ENCODE measurements at regions not wholly inside any gene's neighbourhood (a gene's known extent, or its start where the extent isn't known, plus 50 kb on each side); places are given as distances from the start of the nearest gene placed in this dataset.

- DNase-seq (no peak), ATAC-seq (ENCODE audit: low read depth) (no peak)
- no peak overlapping the region for H3K14ac ChIP-seq (replicated peaks; ENCODE audit: low read depth, low read length)
- CTCF ChIA-PET: interaction anchor here (0.6 kb wide), 1 partner anchor 210 kb away, joined by 3 read pairs; no protein-coding TSS in a partner anchor
- no peaks in the 10 kb centered on the region for H3K27me3 ChIP-seq (ENCODE audit: control insufficient read depth, insufficient read depth, low read length)
- no peak overlapping the region for H2AFZ ChIP-seq (replicated peaks; ENCODE audit: low read length, poor library complexity)
- H3K56ac ChIP-seq (ENCODE audit: extremely low read depth, insufficient read depth, low read length): no peak overlapping the region
- H2BK120ac ChIP-seq (ENCODE audit: low read depth, low read length): no peak overlapping the region
- TF ChIP-seq POLR2A (IDR thresholded peaks at IDR 0.05; ENCODE audit: low read depth, low read length) (no peak), CHD1 (IDR thresholded peaks at IDR 0.05; ENCODE audit: low read depth, low read length) (no peak), SMC3 (IDR thresholded peaks at IDR 0.05; ENCODE audit: low read depth, low read length) (no peak), RFX5 (IDR thresholded peaks at IDR 0.05; ENCODE audit: low read depth, low read length) (no peak), MAZ (IDR thresholded peaks at IDR 0.05; ENCODE audit: borderline replicate concordance, low read depth, low read length) (no peak), NFE2L2 (IDR thresholded peaks at IDR 0.05; ENCODE audit: low read depth, low read length) (no peak), BHLHE40 (IDR thresholded peaks at IDR 0.05; ENCODE audit: low read depth, low read length) (no peak), RCOR1 (IDR thresholded peaks at IDR 0.05; ENCODE audit: insufficient replicate concordance, low read length) (no peak), MAFK (IDR thresholded peaks at IDR 0.05; ENCODE audit: low read depth, low read length) (no peak), MXI1 (IDR thresholded peaks at IDR 0.05; ENCODE audit: borderline replicate concordance, low read depth, low read length) (no peak), FOS (IDR thresholded peaks at IDR 0.05; ENCODE audit: low read depth, low read length) (no peak)
- TF ChIP-seq, protein P1, sequence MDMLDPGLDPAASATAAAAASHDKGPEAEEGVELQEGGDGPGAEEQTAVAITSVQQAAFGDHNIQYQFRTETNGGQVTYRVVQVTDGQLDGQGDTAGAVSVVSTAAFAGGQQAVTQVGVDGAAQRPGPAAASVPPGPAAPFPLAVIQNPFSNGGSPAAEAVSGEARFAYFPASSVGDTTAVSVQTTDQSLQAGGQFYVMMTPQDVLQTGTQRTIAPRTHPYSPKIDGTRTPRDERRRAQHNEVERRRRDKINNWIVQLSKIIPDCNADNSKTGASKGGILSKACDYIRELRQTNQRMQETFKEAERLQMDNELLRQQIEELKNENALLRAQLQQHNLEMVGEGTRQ (IDR thresholded peaks at IDR 0.05; ENCODE audit: low read depth, low read length): no peak
- TF ChIP-seq, protein P2, sequence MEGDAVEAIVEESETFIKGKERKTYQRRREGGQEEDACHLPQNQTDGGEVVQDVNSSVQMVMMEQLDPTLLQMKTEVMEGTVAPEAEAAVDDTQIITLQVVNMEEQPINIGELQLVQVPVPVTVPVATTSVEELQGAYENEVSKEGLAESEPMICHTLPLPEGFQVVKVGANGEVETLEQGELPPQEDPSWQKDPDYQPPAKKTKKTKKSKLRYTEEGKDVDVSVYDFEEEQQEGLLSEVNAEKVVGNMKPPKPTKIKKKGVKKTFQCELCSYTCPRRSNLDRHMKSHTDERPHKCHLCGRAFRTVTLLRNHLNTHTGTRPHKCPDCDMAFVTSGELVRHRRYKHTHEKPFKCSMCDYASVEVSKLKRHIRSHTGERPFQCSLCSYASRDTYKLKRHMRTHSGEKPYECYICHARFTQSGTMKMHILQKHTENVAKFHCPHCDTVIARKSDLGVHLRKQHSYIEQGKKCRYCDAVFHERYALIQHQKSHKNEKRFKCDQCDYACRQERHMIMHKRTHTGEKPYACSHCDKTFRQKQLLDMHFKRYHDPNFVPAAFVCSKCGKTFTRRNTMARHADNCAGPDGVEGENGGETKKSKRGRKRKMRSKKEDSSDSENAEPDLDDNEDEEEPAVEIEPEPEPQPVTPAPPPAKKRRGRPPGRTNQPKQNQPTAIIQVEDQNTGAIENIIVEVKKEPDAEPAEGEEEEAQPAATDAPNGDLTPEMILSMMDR (conservative IDR thresholded peaks at IDR 0.05; ENCODE audit: low read depth, low read length): no peak
- no peak overlapping the region for H4K5ac ChIP-seq (ENCODE audit: low read depth, low read length)
- H3K23ac ChIP-seq (ENCODE audit: low read depth, low read length): no peak overlapping the region
- no TSS peak for BruUV-seq (replicated peaks)
- no peak overlapping the region for H2AK5ac ChIP-seq (ENCODE audit: low read depth, low read length)
- POLR2A ChIA-PET (ENCODE audit: unreplicated experiment): no interaction called here
- no peaks in the 10 kb centered on the region for H4K20me1 ChIP-seq (ENCODE audit: insufficient read depth, low read length)
- no peak overlapping the region for H3K4me2 ChIP-seq (ENCODE audit: low read depth, low read length)
- H3K4me3 ChIP-seq (ENCODE audit: insufficient read depth, low read depth, low read length): no peak overlapping the region
- in situ Hi-C loops (cut with MboI; ENCODE audit: low sequenced_read_pairs) (no loop called here), dilution Hi-C loops (cut with HindIII; ENCODE audit: low sequenced_read_pairs, unreplicated experiment) (no loop called here), intact Hi-C loops (cut with micrococcal nuclease) (no loop called here)
- H3K4ac ChIP-seq (ENCODE audit: low read depth, low read length): no peak overlapping the region
- 0 out of 2 replicates have a peak, but pooled peaks cover 4% of the 10 kb centered on the region for H3K9me1 ChIP-seq (ENCODE audit: insufficient read depth, low read length)
- H4K8ac ChIP-seq (ENCODE audit: low read depth in 2 of 2, low read length in 2 of 2): no peak overlapping the region
- WGBS, 2 experiments (ENCODE audit: extremely low coverage in 2 of 2, insufficient read length in 1 of 2): 84% methylated on average over 5 of the region's 10 CpGs; no CpG with 5 or more reads in 1 of the 2 experiments
- H2BK15ac ChIP-seq (ENCODE audit: low read depth, low read length): no peak overlapping the region
- H3K9ac ChIP-seq (ENCODE audit: low read depth, low read length): no peak overlapping the region
- no peak overlapping the region for H4K91ac ChIP-seq (ENCODE audit: insufficient read depth, low read depth, low read length)
- no peak overlapping the region for H3K27ac ChIP-seq (ENCODE audit: insufficient read depth, low read length)
- H3K4me1 ChIP-seq (ENCODE audit: control insufficient read depth, insufficient read depth, low read length): no peaks in the 10 kb centered on the region; the same call in 1 of the 2 replicates
- H2AK9ac ChIP-seq (replicated peaks; ENCODE audit: low read depth, low read length, poor library complexity): no peak overlapping the region
- H2BK5ac ChIP-seq (ENCODE audit: low read depth, low read length, poor library complexity, severe bottlenecking): no peak overlapping the region
- H2BK20ac ChIP-seq (ENCODE audit: low read depth, low read length): no peak overlapping the region
- no peaks in the 10 kb centered on the region for H3K9me3 ChIP-seq (ENCODE audit: control insufficient read depth, insufficient read depth, low read length)
- peaks cover 0 to 3% of the 10 kb centered on the region in 2 experiments; a peak in 1 of 4 replicates for H3K79me1 ChIP-seq (ENCODE audit: low read depth in 1 of 2, low read length in 2 of 2)
- no peak overlapping the region for H3K18ac ChIP-seq (ENCODE audit: low read depth, low read length)
- no peaks in the 10 kb centered on the region for H3K36me3 ChIP-seq (ENCODE audit: control insufficient read depth, insufficient read depth, low read length)
Observed at GRCh38 chr5:94025788-94026473, 284.5 kb upstream of the POU5F2 start.
